ENCODE measurements at regions not wholly inside any gene's neighbourhood (a gene's known extent, or its start where the extent isn't known, plus 50 kb on each side); places are given as distances from the start of the nearest gene placed in this dataset.

DNA sequence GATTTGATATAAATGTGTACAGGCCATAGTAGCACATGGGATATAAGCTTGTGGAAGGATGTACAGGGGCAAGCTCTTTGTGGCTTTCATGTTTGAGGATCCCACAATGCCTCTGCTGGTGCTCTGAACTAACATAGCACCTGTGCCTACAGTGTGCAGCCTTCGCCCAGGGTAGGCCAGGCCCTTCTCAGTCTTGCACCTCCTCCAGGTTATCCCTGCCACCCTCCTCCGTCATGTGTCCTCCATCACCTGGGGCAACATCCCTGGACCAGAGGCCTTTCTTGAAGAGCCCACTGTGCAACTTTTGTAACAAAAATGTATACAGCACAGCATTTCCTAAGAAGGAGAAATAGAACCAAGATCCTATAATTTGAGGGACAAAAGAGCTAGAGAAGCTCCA, 306.8 kb downstream of the IRS2 start:
- Histone ChIP-seq H3K9me3 (no peaks in the 10 kb centered on the region), H3K4me3 (no peak overlapping the region), H3K4me1 (no peaks in the 10 kb centered on the region), H3K27me3 (replicated peaks in 1 of 7) (no peaks in the 10 kb centered on the region), H3K27ac (no peak overlapping the region), H3K36me3 (no peaks in the 10 kb centered on the region)
- DNase-seq: no peak
- 81 to 89% (median 87%) methylated on average over 2 of the region's 2 CpGs for WGBS, 5 donors
- TF ChIP-seq POLR2AphosphoS5 (IDR thresholded peaks at IDR 0.05) (no peak), POLR2A (IDR thresholded peaks at IDR 0.05) (no peak)
- TF ChIP-seq, protein P1, sequence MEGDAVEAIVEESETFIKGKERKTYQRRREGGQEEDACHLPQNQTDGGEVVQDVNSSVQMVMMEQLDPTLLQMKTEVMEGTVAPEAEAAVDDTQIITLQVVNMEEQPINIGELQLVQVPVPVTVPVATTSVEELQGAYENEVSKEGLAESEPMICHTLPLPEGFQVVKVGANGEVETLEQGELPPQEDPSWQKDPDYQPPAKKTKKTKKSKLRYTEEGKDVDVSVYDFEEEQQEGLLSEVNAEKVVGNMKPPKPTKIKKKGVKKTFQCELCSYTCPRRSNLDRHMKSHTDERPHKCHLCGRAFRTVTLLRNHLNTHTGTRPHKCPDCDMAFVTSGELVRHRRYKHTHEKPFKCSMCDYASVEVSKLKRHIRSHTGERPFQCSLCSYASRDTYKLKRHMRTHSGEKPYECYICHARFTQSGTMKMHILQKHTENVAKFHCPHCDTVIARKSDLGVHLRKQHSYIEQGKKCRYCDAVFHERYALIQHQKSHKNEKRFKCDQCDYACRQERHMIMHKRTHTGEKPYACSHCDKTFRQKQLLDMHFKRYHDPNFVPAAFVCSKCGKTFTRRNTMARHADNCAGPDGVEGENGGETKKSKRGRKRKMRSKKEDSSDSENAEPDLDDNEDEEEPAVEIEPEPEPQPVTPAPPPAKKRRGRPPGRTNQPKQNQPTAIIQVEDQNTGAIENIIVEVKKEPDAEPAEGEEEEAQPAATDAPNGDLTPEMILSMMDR (IDR thresholded peaks at IDR 0.05 in 8 of 11, conservative IDR thresholded peaks at IDR 0.05 in 3 of 11): no peak
- intact Hi-C loops (cut with DNase I; ENCODE audit: low total_unique reads): no loop called here

GRCh38 chr13:109476001-109476400, 310.4 kb downstream of the IRS2 start:
- 86 to 98% (median 93%) methylated on average over 5 of the region's 5 CpGs for WGBS, 5 donors
- intact Hi-C loops (cut with DNase I; ENCODE audit: low total_unique reads): no loop called here
- no peak overlapping the region for H3K4me3 ChIP-seq
- no peaks in the 10 kb centered on the region for H3K27me3 ChIP-seq (replicated peaks in 1 of 7)
- H3K36me3 ChIP-seq: no peaks in the 10 kb centered on the region
- no peak for DNase-seq
- H3K9me3 ChIP-seq: no peaks in the 10 kb centered on the region
- no peaks in the 10 kb centered on the region for H3K4me1 ChIP-seq
- H3K27ac ChIP-seq: no peak overlapping the region
- TF ChIP-seq POLR2AphosphoS5 (IDR thresholded peaks at IDR 0.05) (no peak), POLR2A (IDR thresholded peaks at IDR 0.05) (no peak)
- TF ChIP-seq, protein P1 (IDR thresholded peaks at IDR 0.05 in 8 of 11, conservative IDR thresholded peaks at IDR 0.05 in 3 of 11): no peak

DNA sequence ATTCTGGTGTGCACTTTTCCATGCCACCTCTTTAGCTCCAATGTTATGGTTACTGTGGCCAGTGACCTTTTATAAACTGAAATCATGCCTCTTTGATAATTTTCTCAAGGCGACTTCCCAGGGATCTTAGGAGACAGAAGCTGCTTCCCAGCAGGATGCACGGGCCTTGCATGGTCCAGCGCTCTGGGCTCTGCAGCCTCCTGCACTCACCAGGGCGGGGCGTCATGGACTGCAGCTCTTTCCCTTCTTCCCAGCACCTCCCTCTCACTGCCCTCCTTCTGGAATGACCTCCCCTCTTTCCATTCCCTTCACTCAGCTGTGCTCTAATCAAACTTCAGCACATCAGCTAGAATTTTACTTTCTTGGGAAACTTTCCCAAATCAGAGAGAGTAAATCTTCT, 318.3 kb downstream of the IRS2 start:
- WGBS, 5 donors: 41 to 70% (median 56%) methylated on average over 5 of the region's 5 CpGs
- Histone ChIP-seq H3K36me3 (no peaks in the 10 kb centered on the region), H3K4me1 (no peaks in the 10 kb centered on the region), H3K27ac (no peak overlapping the region), H3K4me3 (no peak overlapping the region), H3K27me3 (replicated peaks in 1 of 7) (no peaks in the 10 kb centered on the region), H3K9me3 (peaks cover 0 to 31% (median 16%) of the 10 kb centered on the region in 8 donors)
- TF ChIP-seq POLR2AphosphoS5 (IDR thresholded peaks at IDR 0.05) (no peak), POLR2A (IDR thresholded peaks at IDR 0.05) (no peak)
- TF ChIP-seq, protein P1 (IDR thresholded peaks at IDR 0.05 in 8 of 11, conservative IDR thresholded peaks at IDR 0.05 in 3 of 11): no peak
- no peak for DNase-seq
- intact Hi-C loops (cut with DNase I; ENCODE audit: low total_unique reads): no loop called here

DNA sequence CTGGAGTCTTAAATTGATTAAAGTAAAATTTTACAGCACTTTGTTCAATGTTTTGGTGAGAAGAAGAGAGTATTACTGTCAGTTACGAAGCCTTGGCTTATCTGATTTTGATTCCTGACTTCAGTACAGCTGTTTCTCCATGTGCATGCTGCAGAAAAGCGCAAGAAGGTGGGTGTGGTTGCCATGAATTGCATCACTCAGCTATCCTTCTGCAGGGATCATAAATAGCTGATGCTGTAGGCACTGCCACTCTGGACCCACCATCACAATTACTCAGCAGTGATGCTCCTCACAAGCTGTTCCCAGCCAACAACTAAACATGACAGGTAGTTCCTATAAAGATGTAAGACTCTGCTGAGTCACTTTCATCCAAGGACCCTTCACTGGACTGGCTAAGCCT, 321.2 kb downstream of the IRS2 start:
- intact Hi-C loops (cut with DNase I; ENCODE audit: low total_unique reads): no loop called here
- 0 to 85% (median 39%) methylated on average over 2 of the region's 2 CpGs for WGBS, 5 donors

More for the DNA sequence above, 321.2 kb downstream of the IRS2 start:
- H3K4me3 ChIP-seq: no peak overlapping the region
- no peak overlapping the region for H3K27ac ChIP-seq
- no peaks in the 10 kb centered on the region for H3K4me1 ChIP-seq
- no peak for DNase-seq
- H3K9me3 ChIP-seq: peaks cover 0 to 52% (median 37%) of the 10 kb centered on the region in 8 donors
- TF ChIP-seq POLR2AphosphoS5 (IDR thresholded peaks at IDR 0.05) (no peak), POLR2A (IDR thresholded peaks at IDR 0.05) (no peak)
- TF ChIP-seq, protein P1 (IDR thresholded peaks at IDR 0.05 in 8 of 11, conservative IDR thresholded peaks at IDR 0.05 in 3 of 11): no peak
- no peaks in the 10 kb centered on the region for H3K27me3 ChIP-seq (replicated peaks in 1 of 7)
- no peaks in the 10 kb centered on the region for H3K36me3 ChIP-seq

All from spleen (tissue), 11 donors.